ENCODE measurements at regions not wholly inside any gene's neighbourhood (a gene's known extent, or its start where the extent isn't known, plus 50 kb on each side); places are given as distances from the start of the nearest gene placed in this dataset.
A peak's percentile ranks its signal among the peaks of the same experiment; 100 is the strongest.
"Not testable (repeated sequence)": the region's sequence is repeated elsewhere in the genome, so short reads cannot be mapped to it uniquely, and the experiment has no call there.

GRCh38 chr9:21533597-21533996 lies 51.5 kb upstream of the IFNE start:
- DNase-seq (ENCODE audit: extremely low read depth, low read depth): no peak

- DNase-seq (ENCODE audit: extremely low read depth, low read depth): no peak
Observed at GRCh38 chr9:21535396-21535795, 53.3 kb upstream of the IFNE start.

GRCh38 chr9:21542787-21543186 lies 60.7 kb upstream of the IFNE start:
- DNase-seq (ENCODE audit: extremely low read depth, low read depth): no peak

- no peak for DNase-seq (ENCODE audit: extremely low read depth, low read depth)
Observed at GRCh38 chr9:21543187-21543586, 61.1 kb upstream of the IFNE start.

- DNase-seq (ENCODE audit: extremely low read depth, low read depth): not testable (repeated sequence)
Observed at GRCh38 chr9:21543816-21544215, 61.7 kb upstream of the IFNE start.

GRCh38 chr9:21546949-21547348 lies 64.8 kb upstream of the IFNE start:
- DNase-seq (ENCODE audit: extremely low read depth, low read depth): no peak

GRCh38 chr9:21549251-21549765 lies 67.2 kb upstream of the IFNE start:
- peak; percentile 55 for DNase-seq (ENCODE audit: extremely low read depth, low read depth)

- no peak for DNase-seq (ENCODE audit: extremely low read depth, low read depth)
Observed at GRCh38 chr9:21549890-21550289, 67.8 kb upstream of the IFNE start.

GRCh38 chr9:21550392-21550791 lies 68.3 kb upstream of the IFNE start:
- DNase-seq (ENCODE audit: extremely low read depth, low read depth): no peak

GRCh38 chr9:21551401-21551800 lies 69.3 kb upstream of the IFNE start:
- DNase-seq (ENCODE audit: extremely low read depth, low read depth): no peak

GRCh38 chr9:21552244-21553170 lies 70.4 kb upstream of the IFNE start:
- no peak for DNase-seq (ENCODE audit: extremely low read depth, low read depth)

GRCh38 chr9:21553441-21553840 lies 71.3 kb upstream of the IFNE start:
- DNase-seq (ENCODE audit: extremely low read depth, low read depth): no peak

- DNase-seq (ENCODE audit: extremely low read depth, low read depth): no peak
Observed at GRCh38 chr9:21554813-21555212, 72.7 kb upstream of the IFNE start.

- no peak for DNase-seq (ENCODE audit: extremely low read depth, low read depth)
Observed at GRCh38 chr9:21555911-21556310, 73.8 kb upstream of the IFNE start.

- DNase-seq (ENCODE audit: extremely low read depth, low read depth): no peak
Observed at GRCh38 chr9:21556581-21557427, 74.7 kb upstream of the IFNE start.

GRCh38 chr9:21557428-21557768 lies 75.3 kb upstream of the IFNE start:
- no peak for DNase-seq (ENCODE audit: extremely low read depth, low read depth)

- no peak for DNase-seq (ENCODE audit: extremely low read depth, low read depth)
Observed at GRCh38 chr9:21558079-21558478, 76.0 kb upstream of the IFNE start.

GRCh38 chr9:21558615-21559401 lies 76.7 kb upstream of the IFNE start:
- DNase-seq (ENCODE audit: extremely low read depth, low read depth): no peak

- DNase-seq (ENCODE audit: extremely low read depth, low read depth): no peak
Observed at GRCh38 chr9:21559402-21560280, 77.5 kb upstream of the IFNE start.

- no peak for DNase-seq (ENCODE audit: extremely low read depth, low read depth)
Observed at GRCh38 chr9:21560281-21560745, 78.2 kb upstream of the IFNE start.

Measured in NCI-H460 (cell line).